ENCODE measurements at regions not wholly inside any gene's neighbourhood (a gene's known extent, or its start where the extent isn't known, plus 50 kb on each side); places are given as distances from the start of the nearest gene placed in this dataset.
"Not testable (repeated sequence)": the region's sequence is repeated elsewhere in the genome, so short reads cannot be mapped to it uniquely, and the experiment has no call there.

DNA sequence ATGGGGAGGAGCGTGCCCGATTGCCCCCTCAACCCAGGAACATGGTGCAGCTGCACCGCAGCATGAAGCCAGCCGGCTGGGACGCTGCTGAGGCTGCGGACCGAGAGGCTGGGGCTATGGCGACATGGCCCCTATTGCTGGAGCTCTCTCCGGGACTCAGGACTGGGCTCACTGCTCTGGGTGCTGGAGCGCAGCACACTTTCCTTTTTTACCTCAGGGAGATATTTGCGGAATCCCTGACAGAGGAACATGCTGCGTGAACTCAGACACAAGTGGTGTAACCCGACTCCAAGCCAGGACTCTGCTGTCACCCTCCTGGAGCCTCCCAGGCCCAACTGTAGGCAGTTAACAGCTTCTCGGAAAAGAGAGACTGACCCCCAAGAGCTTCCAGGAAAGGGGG is 137.2 kb upstream of the NBPF9 start:
- TF ChIP-seq, protein P1, sequence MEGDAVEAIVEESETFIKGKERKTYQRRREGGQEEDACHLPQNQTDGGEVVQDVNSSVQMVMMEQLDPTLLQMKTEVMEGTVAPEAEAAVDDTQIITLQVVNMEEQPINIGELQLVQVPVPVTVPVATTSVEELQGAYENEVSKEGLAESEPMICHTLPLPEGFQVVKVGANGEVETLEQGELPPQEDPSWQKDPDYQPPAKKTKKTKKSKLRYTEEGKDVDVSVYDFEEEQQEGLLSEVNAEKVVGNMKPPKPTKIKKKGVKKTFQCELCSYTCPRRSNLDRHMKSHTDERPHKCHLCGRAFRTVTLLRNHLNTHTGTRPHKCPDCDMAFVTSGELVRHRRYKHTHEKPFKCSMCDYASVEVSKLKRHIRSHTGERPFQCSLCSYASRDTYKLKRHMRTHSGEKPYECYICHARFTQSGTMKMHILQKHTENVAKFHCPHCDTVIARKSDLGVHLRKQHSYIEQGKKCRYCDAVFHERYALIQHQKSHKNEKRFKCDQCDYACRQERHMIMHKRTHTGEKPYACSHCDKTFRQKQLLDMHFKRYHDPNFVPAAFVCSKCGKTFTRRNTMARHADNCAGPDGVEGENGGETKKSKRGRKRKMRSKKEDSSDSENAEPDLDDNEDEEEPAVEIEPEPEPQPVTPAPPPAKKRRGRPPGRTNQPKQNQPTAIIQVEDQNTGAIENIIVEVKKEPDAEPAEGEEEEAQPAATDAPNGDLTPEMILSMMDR (conservative IDR thresholded peaks at IDR 0.05; ENCODE audit: low read depth, low read length): not testable (repeated sequence)
- not testable (repeated sequence) for TF ChIP-seq EZH2 (IDR thresholded peaks at IDR 0.05; ENCODE audit: borderline replicate concordance, low read depth, low read length, poor library complexity, severe bottlenecking)
